Neural progenitor cell (in vitro differentiated cells): ENCODE measurements at regions not wholly inside any gene's neighbourhood (a gene's known extent, or its start where the extent isn't known, plus 50 kb on each side); places are given as distances from the start of the nearest gene placed in this dataset.

Source experiments
- DNase-seq: peaks from one replicate; pipeline ENCODE4 v3.0.0-alpha.2; 2016; ENCODE audit warnings: low spot score
- H2AFZ ChIP-seq: fragments of 200-600 bp; sonication (generic); replicated peaks from 2 replicates; pipeline ENCODE4 v1.6.1; 2016; ENCODE audit warnings: antibody characterized with exemption
- H3F3A ChIP-seq: fragments of 200-600 bp; sonication (generic); 2 replicates; pipeline ENCODE4 v1.6.1; 2016; ENCODE audit warnings: antibody characterized with exemption, low read depth
- H3K27ac ChIP-seq: fragments of 200-600 bp; sonication (generic); 2 replicates; pipeline ENCODE4 v1.5.1; 2016; ENCODE audit warnings: mild to moderate bottlenecking
- H3K27me3 ChIP-seq: fragments of 200-600 bp; sonication (generic); 2 replicates; pipeline ENCODE4 v1.6.1; 2016; ENCODE audit warnings: mild to moderate bottlenecking, moderate library complexity
- H3K36me3 ChIP-seq: fragments of 200-600 bp; sonication (generic); 2 replicates; pipeline ENCODE4 v1.5.1; 2016
- H3K4me1 ChIP-seq: fragments of 200-600 bp; sonication (generic); 2 replicates; pipeline ENCODE4 v1.6.1; 2016; ENCODE audit warnings: mixed run types
- H3K4me2 ChIP-seq: fragments of 200-600 bp; sonication (generic); 2 replicates; pipeline ENCODE4 v1.6.1; 2016
- H3K4me3 ChIP-seq: fragments of 200-600 bp; sonication (generic); 2 replicates; pipeline ENCODE4 v1.5.1; 2016
- H3K79me2 ChIP-seq: fragments of 200-600 bp; sonication (generic); 2 replicates; pipeline ENCODE4 v1.6.1; 2016; ENCODE audit warnings: low read depth
- H3K9ac ChIP-seq: fragments of 200-600 bp; sonication (generic); 2 replicates; pipeline ENCODE4 v1.6.1; 2016
- H3K9me3 ChIP-seq: fragments of 200-600 bp; sonication (generic); 2 replicates; pipeline ENCODE4 v1.5.1; 2016; ENCODE audit warnings: low read depth
- H4K20me1 ChIP-seq: fragments of 200-600 bp; sonication (generic); 2 replicates; pipeline ENCODE4 v1.6.1; 2016; ENCODE audit warnings: low read depth
- H3K27ac Mint-ChIP-seq: 3 replicates; pipeline ENCODE4 v1.8.0; 2021; ENCODE audit warnings: mixed read lengths
- H3K27me3 Mint-ChIP-seq: 2 replicates; pipeline ENCODE4 v1.8.0; 2022; ENCODE audit warnings: low read depth, mild to moderate bottlenecking, inconsistent platforms, moderate library complexity, mixed read lengths; ENCODE audit not compliant: insufficient read depth
- H3K36me3 Mint-ChIP-seq: 3 replicates; pipeline ENCODE4 v1.8.0; 2021; ENCODE audit warnings: mixed read lengths
- H3K4me1 Mint-ChIP-seq: 3 replicates; pipeline ENCODE4 v1.8.0; 2021; ENCODE audit warnings: mixed read lengths
- H3K4me3 Mint-ChIP-seq: 3 replicates; pipeline ENCODE4 v1.8.0; 2021; ENCODE audit warnings: mild to moderate bottlenecking, moderate library complexity, mixed read lengths
- H3K9me3 Mint-ChIP-seq: 3 replicates; pipeline ENCODE4 v1.8.0; 2020; ENCODE audit warnings: mixed read lengths
- EZH2 ChIP-seq: fragments of 200-600 bp; sonication (generic); IDR thresholded peaks from 2 replicates; pipeline ENCODE4 v1.6.1; 2017; ENCODE audit warnings: antibody characterized with exemption, mild to moderate bottlenecking, moderate library complexity
- EZH2phosphoT487 ChIP-seq: fragments of 200-600 bp; sonication (generic); IDR thresholded peaks from 2 replicates; pipeline ENCODE4 v1.6.1; 2017; ENCODE audit warnings: antibody characterized with exemption
- TF ChIP-seq, protein P1 (sequence below): fragments of 200-600 bp; sonication (generic); IDR thresholded peaks from 2 replicates; pipeline ENCODE4 v1.5.1; 2017; ENCODE audit warnings: antibody characterized with exemption, mild to moderate bottlenecking

DNA sequence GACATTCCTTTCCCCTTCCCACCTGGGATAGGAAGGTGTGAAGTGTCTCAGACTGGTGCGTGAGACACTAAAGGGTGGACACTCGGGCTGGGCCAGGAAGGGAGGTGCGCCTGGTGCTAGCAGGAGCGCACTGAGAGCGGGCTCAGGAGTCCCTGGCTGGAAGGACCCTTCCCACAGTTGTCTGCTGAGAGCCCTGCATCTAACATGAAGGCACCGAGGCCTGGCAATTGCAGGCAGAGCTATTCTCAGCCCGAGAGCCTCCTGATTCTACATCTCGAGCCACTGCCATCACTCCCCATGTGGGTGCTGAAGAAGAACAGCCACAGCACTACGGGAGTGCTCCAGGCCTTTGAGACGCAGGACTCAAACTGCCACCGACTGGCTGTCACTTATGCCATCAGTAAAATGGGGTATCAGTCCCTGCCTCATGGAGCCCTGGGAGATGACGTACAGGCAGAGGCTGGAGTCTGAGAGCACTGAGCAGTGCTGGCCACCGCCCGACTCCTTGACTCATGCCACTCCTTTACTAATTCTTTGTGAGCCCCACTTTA, 159.4 kb downstream of the KLF13 start:
- peaks cover 9% of the 10 kb centered on the region for H3K4me1 ChIP-seq
- Mint-ChIP-seq H3K4me3 (no peak overlapping the region), H3K27me3 (peaks cover 32% of the 10 kb centered on the region), H3K9me3 (peaks cover 15% of the 10 kb centered on the region), H3K4me1 (peaks cover 14% of the 10 kb centered on the region), H3K27ac (no peak overlapping the region), H3K36me3 (peaks cover 12% of the 10 kb centered on the region)
- DNase-seq, result no peak
- H3K27ac ChIP-seq, result no peak overlapping the region
- no peak for TF ChIP-seq EZH2
- TF ChIP-seq, protein P1, sequence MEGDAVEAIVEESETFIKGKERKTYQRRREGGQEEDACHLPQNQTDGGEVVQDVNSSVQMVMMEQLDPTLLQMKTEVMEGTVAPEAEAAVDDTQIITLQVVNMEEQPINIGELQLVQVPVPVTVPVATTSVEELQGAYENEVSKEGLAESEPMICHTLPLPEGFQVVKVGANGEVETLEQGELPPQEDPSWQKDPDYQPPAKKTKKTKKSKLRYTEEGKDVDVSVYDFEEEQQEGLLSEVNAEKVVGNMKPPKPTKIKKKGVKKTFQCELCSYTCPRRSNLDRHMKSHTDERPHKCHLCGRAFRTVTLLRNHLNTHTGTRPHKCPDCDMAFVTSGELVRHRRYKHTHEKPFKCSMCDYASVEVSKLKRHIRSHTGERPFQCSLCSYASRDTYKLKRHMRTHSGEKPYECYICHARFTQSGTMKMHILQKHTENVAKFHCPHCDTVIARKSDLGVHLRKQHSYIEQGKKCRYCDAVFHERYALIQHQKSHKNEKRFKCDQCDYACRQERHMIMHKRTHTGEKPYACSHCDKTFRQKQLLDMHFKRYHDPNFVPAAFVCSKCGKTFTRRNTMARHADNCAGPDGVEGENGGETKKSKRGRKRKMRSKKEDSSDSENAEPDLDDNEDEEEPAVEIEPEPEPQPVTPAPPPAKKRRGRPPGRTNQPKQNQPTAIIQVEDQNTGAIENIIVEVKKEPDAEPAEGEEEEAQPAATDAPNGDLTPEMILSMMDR, result no peak
- no peak for TF ChIP-seq EZH2phosphoT487
- no peaks in the 10 kb centered on the region for H4K20me1 ChIP-seq
- peak overlapping the region; percentile 50 for H2AFZ ChIP-seq
- no peaks in the 10 kb centered on the region for H3K9me3 ChIP-seq
- no peaks in the 10 kb centered on the region for H3K79me2 ChIP-seq
- H3K27me3 ChIP-seq, result peaks cover 25% of the 10 kb centered on the region
- H3K4me2 ChIP-seq, result peak overlapping the region; percentile 9
- H3F3A ChIP-seq, result no peaks in the 10 kb centered on the region
- no peaks in the 10 kb centered on the region for H3K36me3 ChIP-seq
- H3K4me3 ChIP-seq, result no peak overlapping the region
- no peak overlapping the region for H3K9ac ChIP-seq

DNA sequence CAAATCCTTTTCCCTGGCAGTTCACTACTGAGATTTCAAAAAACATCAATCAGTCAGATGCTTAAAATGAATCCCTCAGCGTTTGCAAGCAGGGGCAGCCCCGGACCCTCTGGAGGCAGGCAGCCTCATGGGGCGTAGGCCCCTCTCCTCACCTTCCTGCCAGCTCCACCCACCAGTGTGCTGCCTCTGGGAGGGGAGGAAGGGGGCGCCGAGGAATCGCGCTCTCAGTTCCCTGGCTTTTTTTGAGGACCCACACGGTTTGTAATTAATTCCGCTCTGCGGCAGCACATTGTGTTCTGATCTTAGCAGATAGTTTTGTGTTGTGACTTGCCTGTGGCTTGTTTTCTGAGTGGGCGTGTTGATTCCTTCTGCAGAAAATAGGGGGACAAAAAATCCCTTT, 159.9 kb downstream of the KLF13 start:
- Histone ChIP-seq H2AFZ (peak overlapping the region; percentile 50), H3K4me3 (no peak overlapping the region), H3K27me3 (peaks cover 25% of the 10 kb centered on the region), H3K9me3 (no peaks in the 10 kb centered on the region), H4K20me1 (no peaks in the 10 kb centered on the region), H3K79me2 (no peaks in the 10 kb centered on the region), H3F3A (no peaks in the 10 kb centered on the region), H3K36me3 (no peaks in the 10 kb centered on the region), H3K4me2 (peak overlapping the region; percentile 9), H3K27ac (no peak overlapping the region), H3K4me1 (peaks cover 9% of the 10 kb centered on the region), H3K9ac (no peak overlapping the region)
- peaks cover 20% of the 10 kb centered on the region for H3K9me3 Mint-ChIP-seq
- peak; percentile 53 for DNase-seq
- no peak overlapping the region for H3K27ac Mint-ChIP-seq
- no peak for TF ChIP-seq EZH2phosphoT487
- TF ChIP-seq, protein P1, result no peak
- TF ChIP-seq EZH2, result no peak
- no peak overlapping the region for H3K4me3 Mint-ChIP-seq
- H3K36me3 Mint-ChIP-seq, result peaks cover 12% of the 10 kb centered on the region
- H3K4me1 Mint-ChIP-seq, result peaks cover 14% of the 10 kb centered on the region
- H3K27me3 Mint-ChIP-seq, result peaks cover 31% of the 10 kb centered on the region

DNA sequence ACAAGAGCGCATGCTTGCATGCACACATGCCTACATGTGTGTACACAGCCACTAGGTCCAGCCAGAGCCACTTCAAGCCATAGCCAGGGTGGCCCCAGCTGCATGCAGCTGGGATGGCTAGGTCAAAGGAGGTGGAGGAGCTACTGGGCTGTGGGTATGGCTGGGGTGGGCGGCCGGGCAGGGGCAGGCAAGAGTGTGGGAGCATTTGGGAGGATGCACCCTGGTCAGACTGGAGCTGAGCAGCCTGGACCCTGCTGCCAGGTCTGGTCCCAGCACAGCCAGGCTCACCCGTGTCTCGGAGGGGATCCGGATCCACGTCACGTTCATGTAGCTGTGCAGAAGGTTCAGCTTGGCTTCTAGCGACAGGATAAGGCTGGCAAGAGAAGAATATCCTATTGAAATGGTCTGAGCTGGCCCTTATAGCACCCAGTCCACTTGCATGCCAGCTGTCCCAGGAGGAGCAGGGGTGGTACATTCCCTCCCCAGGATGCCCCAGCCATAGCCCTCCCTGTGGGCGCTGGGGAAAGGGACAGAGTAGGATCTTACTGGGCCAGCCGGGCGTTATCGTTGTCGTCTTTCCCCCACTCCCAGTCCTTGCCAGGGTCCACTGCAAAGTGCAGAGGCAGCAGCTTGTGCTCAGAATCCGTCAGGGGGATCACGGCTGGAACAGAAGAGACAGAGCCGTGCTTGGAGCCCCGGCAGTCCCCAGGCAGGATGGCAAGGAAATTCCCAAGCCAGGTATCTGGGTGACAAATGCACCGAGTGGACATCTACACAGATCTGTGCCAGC, 160.5 kb downstream of the KLF13 start:
- H3K36me3 ChIP-seq, result no peaks in the 10 kb centered on the region
- H3K27me3 ChIP-seq, result peaks cover 22% of the 10 kb centered on the region
- TF ChIP-seq EZH2phosphoT487 (no peak), EZH2 (no peak)
- TF ChIP-seq, protein P1, result no peak
- H4K20me1 ChIP-seq, result no peaks in the 10 kb centered on the region
- Mint-ChIP-seq H3K36me3 (peaks cover 14% of the 10 kb centered on the region), H3K4me3 (no peak overlapping the region), H3K4me1 (peaks cover 14% of the 10 kb centered on the region), H3K27me3 (peaks cover 26% of the 10 kb centered on the region), H3K27ac (no peak overlapping the region), H3K9me3 (peaks cover 25% of the 10 kb centered on the region)
- no peak overlapping the region for H2AFZ ChIP-seq
- H3K9ac ChIP-seq, result no peak overlapping the region
- DNase-seq, result no peak
- H3K4me2 ChIP-seq, result no peak overlapping the region
- no peaks in the 10 kb centered on the region for H3F3A ChIP-seq
- H3K4me1 ChIP-seq, result peaks cover 9% of the 10 kb centered on the region
- H3K9me3 ChIP-seq, result no peaks in the 10 kb centered on the region
- no peaks in the 10 kb centered on the region for H3K79me2 ChIP-seq
- no peak overlapping the region for H3K27ac ChIP-seq
- H3K4me3 ChIP-seq, result no peak overlapping the region
